ENCODE measurements at regions not wholly inside any gene's neighbourhood (a gene's known extent, or its start where the extent isn't known, plus 50 kb on each side); places are given as distances from the start of the nearest gene placed in this dataset.
A peak's percentile ranks its signal among the peaks of the same experiment; 100 is the strongest.

GRCh38 chr11:115912484-115912945 is 408.3 kb upstream of the CADM1 start:
- DNase-seq: no peak

- no peak for DNase-seq
Measured at GRCh38 chr11:115911613-115912346, 407.6 kb upstream of the CADM1 start.

DNA sequence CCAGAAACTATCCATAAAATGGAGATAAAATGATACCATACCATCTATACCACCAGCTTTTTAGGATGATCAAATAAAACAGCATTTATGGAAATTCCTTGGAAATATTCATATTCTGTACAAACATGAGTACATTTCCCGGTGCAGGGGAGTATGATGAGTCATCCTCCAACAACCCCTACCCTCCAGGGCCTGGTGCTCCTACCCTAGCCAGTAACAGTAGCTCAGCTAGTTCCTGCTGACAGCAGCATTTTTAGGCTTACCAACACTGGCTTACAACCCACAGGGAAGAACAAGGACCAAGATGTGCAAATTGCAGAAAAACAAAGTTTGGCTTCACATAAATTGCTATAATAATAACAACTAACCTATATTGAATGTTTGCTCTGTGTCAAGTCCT is 406.2 kb upstream of the CADM1 start:
- DNase-seq: no peak

DNA sequence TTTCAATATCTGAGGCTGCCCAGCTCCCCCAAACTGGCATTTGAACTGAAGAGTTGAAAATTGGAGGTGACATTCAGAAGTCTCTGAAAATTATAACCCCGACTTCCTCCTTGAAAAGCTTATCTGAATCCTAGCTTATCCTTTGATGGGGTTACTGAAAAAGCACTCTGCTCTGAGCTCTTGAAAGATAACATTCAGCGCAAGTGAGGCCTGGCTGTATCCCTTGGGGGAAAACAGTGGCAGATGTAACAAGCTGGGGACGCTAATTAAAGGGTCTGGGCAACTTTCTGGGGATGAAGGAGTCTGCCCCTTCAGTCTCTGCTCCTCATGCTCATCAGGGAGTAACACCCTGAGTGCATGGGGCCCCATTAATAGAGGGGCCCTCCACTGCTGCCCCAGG is 402.0 kb upstream of the CADM1 start:
- DNase-seq: no peak

GRCh38 chr11:115905341-115906000 is 401.3 kb upstream of the CADM1 start:
- DNase-seq: no peak

DNA sequence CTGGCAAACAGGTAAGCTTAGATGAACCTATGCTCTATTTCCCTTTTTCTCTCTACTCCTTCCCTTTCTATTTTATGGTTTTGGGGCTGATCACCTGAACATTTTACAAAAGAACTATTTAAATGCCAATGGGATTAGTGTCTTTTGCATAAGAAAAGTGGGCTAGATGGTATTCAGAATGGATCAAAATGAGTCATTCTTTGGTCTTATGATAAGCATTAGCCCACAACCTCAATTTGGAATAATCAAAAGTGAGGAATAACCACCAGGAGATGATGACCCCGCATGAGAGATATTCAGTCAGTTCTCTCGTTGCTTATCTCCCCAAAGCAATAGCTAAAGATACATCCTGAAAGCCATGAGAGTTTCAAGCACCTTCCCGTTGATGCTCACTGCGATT is 399.0 kb upstream of the CADM1 start:
- no peak for DNase-seq

GRCh38 chr11:115901069-115901468 is 396.9 kb upstream of the CADM1 start:
- no peak for DNase-seq

GRCh38 chr11:115900111-115900510 is 395.9 kb upstream of the CADM1 start:
- DNase-seq: no peak

DNA sequence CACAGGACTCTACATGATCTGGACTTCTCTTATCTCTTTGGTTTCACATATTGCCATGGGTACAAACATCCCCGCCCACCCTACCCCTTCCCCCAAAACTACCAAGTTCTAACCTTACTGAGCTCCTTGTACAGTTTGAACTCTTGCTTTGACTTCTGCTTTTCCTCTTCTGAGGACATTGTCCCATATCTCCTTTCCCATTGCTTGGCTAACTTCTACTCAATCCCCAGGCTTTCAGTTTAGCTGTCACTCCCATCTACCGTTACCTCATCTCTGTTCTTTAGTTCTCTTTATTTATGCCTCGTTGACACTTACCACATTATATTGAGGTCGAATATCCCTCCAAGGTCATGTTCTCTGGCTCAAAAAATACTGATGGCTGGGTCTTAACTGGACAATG is 393.5 kb upstream of the CADM1 start:
- DNase-seq: no peak

GRCh38 chr11:115896084-115896483 is 391.9 kb upstream of the CADM1 start:
- DNase-seq: no peak

DNA sequence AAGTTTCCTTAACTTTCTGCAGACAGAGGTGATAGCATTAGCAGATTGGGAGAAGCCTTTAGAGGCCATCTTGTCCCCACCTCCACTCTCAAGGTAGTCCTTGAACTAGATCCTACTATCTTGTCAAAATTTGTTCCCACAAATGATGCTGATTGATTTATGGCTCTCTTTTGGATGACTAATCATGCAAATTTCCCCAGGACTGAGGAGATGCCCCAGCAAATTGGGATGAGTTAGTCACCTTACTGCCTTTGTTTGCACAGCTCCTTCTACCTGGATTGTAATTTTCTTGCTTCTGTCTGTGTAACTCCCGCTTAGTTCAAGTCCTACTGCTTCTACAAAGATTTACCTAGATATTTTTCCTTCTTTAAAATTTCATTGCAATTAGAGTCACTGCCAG is 391.4 kb upstream of the CADM1 start:
- no peak for DNase-seq

DNA sequence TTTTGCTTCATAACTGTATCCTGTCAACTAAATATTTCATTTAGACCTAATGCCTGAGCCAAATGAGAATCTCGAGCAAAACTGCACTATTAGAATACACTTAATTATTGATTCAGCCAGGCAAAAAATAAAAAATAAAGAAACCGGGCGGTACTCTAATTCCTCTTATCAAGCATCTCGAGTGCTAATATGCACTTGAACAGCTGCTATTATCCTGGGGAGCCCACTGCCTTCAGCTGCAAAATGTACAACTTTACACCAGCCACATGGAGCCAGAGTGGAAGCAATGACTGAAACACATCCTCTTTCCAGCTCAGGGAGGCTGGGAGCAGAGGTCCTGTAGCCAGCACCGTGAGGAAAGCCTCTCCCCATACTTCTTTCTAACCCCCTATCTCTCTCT is 390.0 kb upstream of the CADM1 start:
- no peak for DNase-seq

- DNase-seq: no peak
Measured at GRCh38 chr11:115893461-115894099, 389.4 kb upstream of the CADM1 start.

GRCh38 chr11:115892016-115892415 is 387.8 kb upstream of the CADM1 start:
- DNase-seq: no peak

DNA sequence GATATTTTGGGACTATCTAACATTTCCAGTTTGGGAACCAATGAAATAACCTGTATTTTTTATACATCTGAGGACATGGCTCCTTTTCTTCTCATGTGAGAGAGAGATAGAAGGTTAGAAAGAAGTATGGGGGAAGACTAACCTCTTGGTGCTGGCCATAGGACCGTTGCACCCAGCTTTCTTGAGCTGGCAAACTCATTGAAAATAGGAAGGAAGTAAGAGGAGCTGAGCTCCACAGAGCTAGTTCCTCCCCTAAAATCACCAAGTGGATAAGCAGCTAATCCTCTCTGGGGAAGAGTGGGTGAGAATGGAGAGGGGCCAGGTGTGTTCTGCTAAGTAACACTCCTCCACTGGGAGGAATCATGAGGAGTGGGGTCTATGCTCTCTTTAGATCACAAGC is 387.4 kb upstream of the CADM1 start:
- no peak for DNase-seq

DNA sequence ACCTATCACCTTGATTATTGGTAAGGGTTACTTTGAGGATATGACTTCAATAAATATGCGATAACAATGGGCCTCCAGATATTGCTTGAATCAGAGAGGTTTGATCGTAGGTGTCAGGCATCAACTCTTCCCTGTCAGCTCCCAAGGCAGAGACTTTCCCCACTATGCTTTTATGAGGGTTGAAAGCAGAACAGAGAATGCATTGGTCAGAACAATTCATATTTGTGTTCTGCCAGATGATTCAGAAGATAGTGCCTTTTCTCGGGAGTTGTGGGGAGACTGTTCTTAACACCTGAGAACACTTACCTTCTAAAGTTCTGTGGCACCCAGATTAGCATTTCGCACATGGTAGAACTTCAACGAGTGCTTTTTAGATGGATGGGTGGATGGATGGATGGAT is 386.3 kb upstream of the CADM1 start:
- DNase-seq: no peak

DNA sequence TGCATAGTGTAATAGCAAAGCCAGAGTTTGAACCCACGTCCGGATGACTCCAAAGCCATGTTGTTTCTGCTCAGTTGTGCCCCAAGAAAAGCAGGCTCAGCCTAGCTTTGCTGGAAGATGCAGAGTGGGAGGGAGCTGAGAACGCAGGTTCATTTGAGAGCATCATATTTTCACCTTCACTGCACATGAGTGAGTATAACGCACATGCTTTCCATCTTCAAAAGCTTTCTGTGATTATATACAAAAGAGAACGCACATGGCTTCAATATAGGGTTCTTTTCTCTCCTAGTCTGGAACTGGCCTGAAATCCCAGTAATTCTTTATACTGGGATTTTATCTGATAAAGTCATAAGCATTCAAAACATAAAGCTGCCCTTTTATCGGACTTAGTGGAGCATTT is 385.5 kb upstream of the CADM1 start:
- no peak for DNase-seq

DNA sequence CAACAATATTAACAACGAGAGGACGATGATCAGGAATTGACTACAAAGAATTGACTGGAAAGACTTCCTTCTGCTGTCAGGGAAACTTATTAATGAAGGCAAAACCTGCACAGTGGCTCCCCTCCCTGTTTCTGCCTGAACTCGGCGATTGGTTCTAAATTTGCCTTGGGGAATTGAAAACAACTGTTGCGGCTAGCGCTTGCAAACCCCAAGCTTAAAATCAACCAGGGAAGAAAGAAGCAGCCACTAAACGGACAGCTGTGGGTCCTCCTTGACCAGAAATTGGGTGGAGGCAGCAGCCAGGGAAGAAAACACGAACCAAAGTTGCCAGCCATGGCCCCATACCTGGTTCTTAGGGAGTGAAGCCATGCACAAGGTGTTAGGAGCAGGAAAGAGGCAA is 383.5 kb upstream of the CADM1 start:
- DNase-seq: no peak

GRCh38 chr11:115887316-115887715 is 383.1 kb upstream of the CADM1 start:
- DNase-seq: no peak

DNA sequence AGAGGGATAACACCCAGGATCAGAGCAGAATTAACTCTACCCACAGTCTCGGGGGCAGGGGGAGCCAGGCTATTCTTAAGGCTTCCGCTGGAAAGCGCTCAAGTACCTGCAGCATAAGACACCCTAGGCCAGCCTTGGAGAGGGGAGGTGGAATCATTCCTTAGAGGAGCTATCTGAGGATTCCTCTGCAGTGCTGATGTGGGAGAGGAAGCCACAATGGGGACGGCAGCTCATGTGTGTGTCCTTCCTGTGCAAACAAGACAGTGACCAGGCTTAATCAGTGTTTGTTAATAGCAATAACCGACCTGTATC is 382.2 kb upstream of the CADM1 start:
- DNase-seq: no peak

DNA sequence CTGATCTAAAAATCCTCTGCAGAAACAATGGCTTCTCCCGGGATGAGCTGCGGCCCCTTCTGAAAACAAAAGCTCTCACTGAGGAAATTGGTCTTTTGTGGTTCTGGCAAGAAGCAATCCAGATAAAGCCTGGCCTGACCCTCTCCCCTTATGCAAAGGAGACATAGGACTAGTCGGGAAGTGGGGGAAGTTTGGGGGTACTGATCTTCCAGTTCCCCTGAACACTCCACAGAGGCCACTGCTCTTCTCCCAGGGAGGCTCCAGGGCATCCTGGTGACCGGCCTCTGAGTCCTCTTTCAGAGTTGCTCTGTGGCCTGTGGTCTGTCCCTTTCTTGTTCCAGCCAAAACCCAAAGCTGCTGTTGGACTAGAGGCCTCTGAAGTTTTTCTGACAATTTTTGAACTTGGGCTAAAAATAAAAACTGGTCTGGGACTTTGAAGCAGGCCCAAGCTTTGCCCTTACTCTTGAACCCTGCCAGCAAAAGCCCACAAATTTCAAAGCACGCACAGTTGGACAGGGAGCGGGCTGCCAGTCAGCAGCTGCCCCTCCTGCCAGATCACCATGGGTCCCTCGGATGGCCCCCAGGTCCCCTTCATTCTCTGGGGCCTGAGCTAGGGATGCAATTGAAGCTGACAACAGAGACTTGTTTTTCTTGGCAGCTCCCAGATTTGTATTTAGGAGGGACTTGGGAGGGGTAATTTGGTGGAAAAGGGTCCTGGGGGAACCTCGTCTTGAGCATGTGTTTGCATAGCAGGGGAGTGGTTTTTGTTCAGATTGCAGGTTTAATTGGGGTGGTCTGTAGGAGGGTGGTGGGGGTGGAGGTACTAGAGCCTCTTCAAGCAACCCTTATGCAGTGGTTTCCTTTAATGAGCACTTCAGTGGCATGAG is 381.6 kb upstream of the CADM1 start:
- DNase-seq: no peak

GRCh38 chr11:115884800-115885534 is 380.8 kb upstream of the CADM1 start:
- DNase-seq: no peak

DNA sequence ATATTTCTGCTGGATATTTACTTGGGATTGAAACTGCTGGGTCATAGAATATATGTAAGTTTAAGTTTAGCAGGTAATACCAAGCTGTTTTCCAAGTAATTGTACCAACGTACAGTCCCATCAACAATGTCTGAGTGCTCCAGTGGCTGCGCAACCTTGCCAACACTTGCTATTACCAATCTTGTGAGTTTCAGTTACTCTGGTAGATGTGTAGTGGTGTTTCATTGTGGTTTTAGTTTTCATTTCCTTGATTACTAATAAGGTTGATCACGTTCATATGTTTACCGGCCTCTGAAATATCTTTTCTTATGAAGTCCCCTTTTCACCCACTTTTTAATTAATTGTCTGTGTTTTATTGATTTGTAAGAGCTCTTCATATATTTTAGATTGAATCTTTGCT is 370.6 kb upstream of the CADM1 start:
- peak in 1 of 5 donors; percentile 32 for DNase-seq

Data from T-helper 1 cell (primary cell).